GM19463 (cell line): ENCODE measurements at regions not wholly inside any gene's neighbourhood (a gene's known extent, or its start where the extent isn't known, plus 50 kb on each side); places are given as distances from the start of the nearest gene placed in this dataset.

ENCODE experiments used
- ATAC-seq: cut with Tn5 transposase; IDR thresholded peaks from one replicate; pipeline ENCODE4 v1.9.1; 2021; ENCODE audit warnings: mild to moderate bottlenecking, moderate library complexity; ENCODE audit not compliant: unreplicated experiment

- ATAC-seq = no peak
These were observed 136.8 kb downstream of the C5orf15 start for GRCh38 chr5:133831491-133832224.

- ATAC-seq = no peak
These were observed 137.5 kb downstream of the C5orf15 start for GRCh38 chr5:133830911-133831310.

- no peak for ATAC-seq
These were observed 138.1 kb downstream of the C5orf15 start for GRCh38 chr5:133830281-133830680.

GRCh38 chr5:133829786-133830185, 138.6 kb downstream of the C5orf15 start:
- no peak for ATAC-seq

- no peak for ATAC-seq
These were observed 139.7 kb downstream of the C5orf15 start for GRCh38 chr5:133828722-133829121.

GRCh38 chr5:133827830-133828229, 140.6 kb downstream of the C5orf15 start:
- ATAC-seq = no peak

GRCh38 chr5:133827011-133827410, 141.4 kb downstream of the C5orf15 start:
- no peak for ATAC-seq

- peak; percentile 45 for ATAC-seq
These were observed 142.7 kb downstream of the C5orf15 start for GRCh38 chr5:133825631-133826289.

- peak; percentile 67 for ATAC-seq
These were observed 143.7 kb downstream of the C5orf15 start for GRCh38 chr5:133824661-133825254.

- no peak for ATAC-seq
These were observed 146.5 kb downstream of the C5orf15 start for GRCh38 chr5:133821889-133822288.

- ATAC-seq = no peak
These were observed 147.1 kb downstream of the C5orf15 start for GRCh38 chr5:133821311-133821741.

- no peak for ATAC-seq
These were observed 147.9 kb downstream of the C5orf15 start for GRCh38 chr5:133820507-133820906.

- ATAC-seq = no peak
These were observed 148.4 kb downstream of the C5orf15 start for GRCh38 chr5:133819977-133820471.

GRCh38 chr5:133818869-133819600, 149.4 kb downstream of the C5orf15 start:
- ATAC-seq = no peak

GRCh38 chr5:133818031-133818431, 150.4 kb downstream of the C5orf15 start:
- no peak for ATAC-seq

- no peak for ATAC-seq
These were observed 151.0 kb downstream of the C5orf15 start for GRCh38 chr5:133817456-133817855.

- ATAC-seq = no peak
These were observed 151.6 kb downstream of the C5orf15 start for GRCh38 chr5:133816791-133817190.

GRCh38 chr5:133814152-133814551, 154.3 kb downstream of the C5orf15 start:
- ATAC-seq = no peak

- no peak for ATAC-seq
These were observed 157.3 kb downstream of the C5orf15 start for GRCh38 chr5:133811168-133811567.

GRCh38 chr5:133809801-133810200, 158.6 kb downstream of the C5orf15 start:
- ATAC-seq = no peak

GRCh38 chr5:133807348-133807747, 161.1 kb downstream of the C5orf15 start:
- ATAC-seq = no peak
